GM19463 (cell line): ENCODE measurements at regions not wholly inside any gene's neighbourhood (a gene's known extent, or its start where the extent isn't known, plus 50 kb on each side); places are given as distances from the start of the nearest gene placed in this dataset.
"Not testable (repeated sequence)": the region's sequence is repeated elsewhere in the genome, so short reads cannot be mapped to it uniquely, and the experiment has no call there.

ENCODE experiments used
- ATAC-seq: cut with Tn5 transposase; IDR thresholded peaks from one replicate; pipeline ENCODE4 v1.9.1; 2021; ENCODE audit warnings: mild to moderate bottlenecking, moderate library complexity; ENCODE audit not compliant: unreplicated experiment

- ATAC-seq = no peak
Observed at GRCh38 chr1:116185161-116185701, 74.0 kb downstream of the MAB21L3 start.

GRCh38 chr1:116189481-116189880 lies 78.3 kb downstream of the MAB21L3 start:
- ATAC-seq = no peak

- no peak for ATAC-seq
Observed at GRCh38 chr1:116191294-116191693, 80.1 kb downstream of the MAB21L3 start.

GRCh38 chr1:116193768-116194167 lies 82.6 kb downstream of the MAB21L3 start:
- no peak for ATAC-seq

- ATAC-seq = no peak
Observed at GRCh38 chr1:116194568-116194967, 83.4 kb downstream of the MAB21L3 start.

GRCh38 chr1:116195077-116195868 lies 84.1 kb downstream of the MAB21L3 start:
- no peak for ATAC-seq

- ATAC-seq = not testable (repeated sequence)
Observed at GRCh38 chr1:116200343-116200742, 89.1 kb downstream of the MAB21L3 start.

GRCh38 chr1:116201911-116202310 lies 90.7 kb downstream of the MAB21L3 start:
- ATAC-seq = no peak

- no peak for ATAC-seq
Observed at GRCh38 chr1:116203181-116203723, 92.1 kb downstream of the MAB21L3 start.

- no peak for ATAC-seq
Observed at GRCh38 chr1:116203920-116204319, 92.7 kb downstream of the MAB21L3 start.

GRCh38 chr1:116205941-116206679 lies 94.9 kb downstream of the MAB21L3 start:
- no peak for ATAC-seq

- ATAC-seq = no peak
Observed at GRCh38 chr1:116207126-116207735, 96.0 kb downstream of the MAB21L3 start.

- ATAC-seq = no peak
Observed at GRCh38 chr1:116208136-116208535, 96.9 kb downstream of the MAB21L3 start.

- ATAC-seq = no peak
Observed at GRCh38 chr1:116211294-116211693, 100.1 kb downstream of the MAB21L3 start.

GRCh38 chr1:116218922-116219321 lies 107.7 kb downstream of the MAB21L3 start:
- ATAC-seq = no peak

GRCh38 chr1:116219651-116220434 lies 108.6 kb downstream of the MAB21L3 start:
- no peak for ATAC-seq

- ATAC-seq = no peak
Observed at GRCh38 chr1:116224111-116224510, 112.9 kb downstream of the MAB21L3 start.

GRCh38 chr1:116224561-116224960 lies 113.4 kb downstream of the MAB21L3 start:
- ATAC-seq = no peak

GRCh38 chr1:116226017-116226416 lies 114.8 kb downstream of the MAB21L3 start:
- ATAC-seq = peak; percentile 56

- ATAC-seq = no peak
Observed at GRCh38 chr1:116228511-116228910, 117.3 kb downstream of the MAB21L3 start.
